RWPE2 (cell line): ENCODE measurements at regions not wholly inside any gene's neighbourhood (a gene's known extent, or its start where the extent isn't known, plus 50 kb on each side); places are given as distances from the start of the nearest gene placed in this dataset.
"Not testable (repeated sequence)": the region's sequence is repeated elsewhere in the genome, so short reads cannot be mapped to it uniquely, and the experiment has no call there.

Source experiments
- ATAC-seq: fragments of 200-7000 bp; cut with Tn5 transposase; 3 replicates; pipeline ENCODE4 v1.9.1; 2021; ENCODE audit warnings: low read depth
- DNase-seq: peaks from one replicate; pipeline ENCODE4 v3.0.0-alpha.2; 2020; ENCODE audit warnings: low spot score
- H3K27ac ChIP-seq: fragments of 450-650 bp; 2 replicates; pipeline ENCODE4 v1.5.1; 2017; ENCODE audit warnings: mild to moderate bottlenecking; ENCODE audit not compliant: poor library complexity, severe bottlenecking
- H3K27me3 ChIP-seq: fragments of 250-450 bp; sonication (Bioruptor Pico); 2 replicates; pipeline ENCODE4 v1.5.1; 2021; ENCODE audit warnings: mild to moderate bottlenecking, moderate library complexity; ENCODE audit not compliant: insufficient read depth, poor library complexity, severe bottlenecking
- H3K36me3 ChIP-seq: fragments of 250-450 bp; sonication (Bioruptor Pico); 2 replicates; pipeline ENCODE4 v1.5.1; 2020; ENCODE audit warnings: low read depth, mild to moderate bottlenecking, moderate library complexity
- H3K4me1 ChIP-seq: fragments of 250-450 bp; sonication (Bioruptor Pico); 2 replicates; pipeline ENCODE4 v1.5.1; 2021; ENCODE audit warnings: mild to moderate bottlenecking, moderate library complexity; ENCODE audit not compliant: insufficient read depth, poor library complexity, severe bottlenecking
- H3K4me3 ChIP-seq: fragments of 250-450 bp; sonication (Bioruptor Pico); 2 replicates; pipeline ENCODE4 v1.5.1; 2021; ENCODE audit warnings: mild to moderate bottlenecking, moderate library complexity; ENCODE audit not compliant: severe bottlenecking
- H3K9me3 ChIP-seq: fragments of 250-450 bp; sonication (Bioruptor Pico); 2 replicates; pipeline ENCODE4 v1.5.1; 2021; ENCODE audit warnings: mild to moderate bottlenecking, moderate library complexity; ENCODE audit not compliant: severe bottlenecking
- TF ChIP-seq, protein P1 (sequence below): fragments of 450-650 bp; IDR thresholded peaks from one replicate; pipeline ENCODE4 v1.5.1; 2017; ENCODE audit warnings: mild to moderate bottlenecking, moderate library complexity; ENCODE audit not compliant: poor library complexity, severe bottlenecking

DNA sequence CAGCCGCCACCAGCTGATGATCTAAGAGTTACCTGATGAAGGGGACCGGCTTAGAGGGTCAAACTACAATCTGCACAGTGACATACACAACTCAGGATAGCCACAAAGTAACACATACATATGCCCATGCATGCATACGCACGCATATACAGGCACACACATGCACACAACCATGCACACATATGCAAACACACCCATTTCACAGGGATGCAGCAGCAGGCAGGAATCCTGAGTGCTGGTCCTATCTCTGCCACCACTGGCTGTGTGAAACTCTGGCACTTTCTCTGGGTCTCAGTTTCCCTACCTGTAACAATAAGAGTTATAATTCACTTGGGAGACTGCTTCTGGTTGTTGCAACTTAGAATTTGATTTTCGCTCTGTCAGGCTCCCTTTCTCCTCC is 520.2 kb downstream of the PTPRU start:
- no peak overlapping the region for H3K4me3 ChIP-seq
- ATAC-seq (no peak), DNase-seq (no peak)
- no peaks in the 10 kb centered on the region for H3K9me3 ChIP-seq
- no peak overlapping the region for H3K27ac ChIP-seq
- TF ChIP-seq, protein P1, sequence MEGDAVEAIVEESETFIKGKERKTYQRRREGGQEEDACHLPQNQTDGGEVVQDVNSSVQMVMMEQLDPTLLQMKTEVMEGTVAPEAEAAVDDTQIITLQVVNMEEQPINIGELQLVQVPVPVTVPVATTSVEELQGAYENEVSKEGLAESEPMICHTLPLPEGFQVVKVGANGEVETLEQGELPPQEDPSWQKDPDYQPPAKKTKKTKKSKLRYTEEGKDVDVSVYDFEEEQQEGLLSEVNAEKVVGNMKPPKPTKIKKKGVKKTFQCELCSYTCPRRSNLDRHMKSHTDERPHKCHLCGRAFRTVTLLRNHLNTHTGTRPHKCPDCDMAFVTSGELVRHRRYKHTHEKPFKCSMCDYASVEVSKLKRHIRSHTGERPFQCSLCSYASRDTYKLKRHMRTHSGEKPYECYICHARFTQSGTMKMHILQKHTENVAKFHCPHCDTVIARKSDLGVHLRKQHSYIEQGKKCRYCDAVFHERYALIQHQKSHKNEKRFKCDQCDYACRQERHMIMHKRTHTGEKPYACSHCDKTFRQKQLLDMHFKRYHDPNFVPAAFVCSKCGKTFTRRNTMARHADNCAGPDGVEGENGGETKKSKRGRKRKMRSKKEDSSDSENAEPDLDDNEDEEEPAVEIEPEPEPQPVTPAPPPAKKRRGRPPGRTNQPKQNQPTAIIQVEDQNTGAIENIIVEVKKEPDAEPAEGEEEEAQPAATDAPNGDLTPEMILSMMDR = no peak
- no peaks in the 10 kb centered on the region for H3K36me3 ChIP-seq
- no peaks in the 10 kb centered on the region for H3K4me1 ChIP-seq
- H3K27me3 ChIP-seq = no peaks in the 10 kb centered on the region

DNA sequence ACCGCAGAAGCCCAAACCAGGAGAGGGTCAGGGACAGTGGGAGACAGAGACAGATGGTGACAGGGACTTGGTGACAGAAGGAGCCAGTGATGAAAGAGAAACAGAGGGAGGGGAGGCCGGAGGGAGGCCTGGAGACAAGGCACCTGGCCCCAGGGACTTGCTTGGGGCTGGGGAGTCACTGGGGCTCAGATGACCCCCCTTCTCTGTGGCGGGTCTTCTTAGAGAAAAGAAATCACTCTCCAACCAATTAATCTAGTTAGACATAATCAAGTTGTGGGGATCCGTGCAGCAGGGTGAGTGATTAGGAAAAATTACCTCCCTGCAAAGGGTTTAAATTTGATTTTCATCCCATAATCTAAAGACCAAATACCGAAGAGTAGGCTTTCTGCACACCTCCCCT is 519.8 kb downstream of the PTPRU start:
- Histone ChIP-seq H3K4me1 (no peaks in the 10 kb centered on the region), H3K27ac (no peak overlapping the region), H3K4me3 (no peak overlapping the region), H3K9me3 (no peaks in the 10 kb centered on the region), H3K36me3 (no peaks in the 10 kb centered on the region), H3K27me3 (no peaks in the 10 kb centered on the region)
- DNase-seq (no peak), ATAC-seq (no peak)
- TF ChIP-seq, protein P1 = no peak

DNA sequence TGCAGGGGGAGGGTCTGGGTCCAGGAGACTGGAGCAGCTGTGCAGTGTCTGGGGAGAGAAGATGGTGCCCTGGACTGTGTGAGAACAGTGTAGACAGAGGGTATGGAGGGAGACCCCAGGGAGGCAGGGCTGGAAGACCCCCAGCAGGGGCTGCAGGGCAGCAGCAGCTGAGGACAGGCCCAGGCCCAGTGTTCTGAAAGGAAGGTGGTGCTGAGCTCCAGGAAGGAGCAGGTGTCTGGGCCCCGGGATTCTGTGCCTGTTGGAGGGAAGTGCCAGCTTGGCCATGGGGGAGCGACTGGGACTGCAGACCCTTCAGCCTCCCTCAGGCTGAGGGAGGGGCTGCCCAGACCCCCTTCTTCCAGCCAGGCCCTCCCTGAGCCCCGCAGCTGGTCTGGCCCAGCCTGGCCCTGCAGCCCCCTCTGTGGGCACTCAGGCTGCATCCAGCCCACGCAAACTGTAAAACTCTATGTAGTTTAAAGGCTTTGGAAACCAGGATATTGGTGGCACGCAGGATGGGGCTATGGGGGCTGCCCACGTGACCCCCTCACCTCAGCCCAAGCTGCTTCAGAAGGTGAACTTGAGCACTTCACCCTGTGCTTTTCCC is 519.2 kb downstream of the PTPRU start:
- H3K36me3 ChIP-seq, H3K4me3 ChIP-seq, H3K9me3 ChIP-seq, H3K27ac ChIP-seq, ATAC-seq, H3K4me1 ChIP-seq, DNase-seq, H3K27me3 ChIP-seq: not testable (repeated sequence)

DNA sequence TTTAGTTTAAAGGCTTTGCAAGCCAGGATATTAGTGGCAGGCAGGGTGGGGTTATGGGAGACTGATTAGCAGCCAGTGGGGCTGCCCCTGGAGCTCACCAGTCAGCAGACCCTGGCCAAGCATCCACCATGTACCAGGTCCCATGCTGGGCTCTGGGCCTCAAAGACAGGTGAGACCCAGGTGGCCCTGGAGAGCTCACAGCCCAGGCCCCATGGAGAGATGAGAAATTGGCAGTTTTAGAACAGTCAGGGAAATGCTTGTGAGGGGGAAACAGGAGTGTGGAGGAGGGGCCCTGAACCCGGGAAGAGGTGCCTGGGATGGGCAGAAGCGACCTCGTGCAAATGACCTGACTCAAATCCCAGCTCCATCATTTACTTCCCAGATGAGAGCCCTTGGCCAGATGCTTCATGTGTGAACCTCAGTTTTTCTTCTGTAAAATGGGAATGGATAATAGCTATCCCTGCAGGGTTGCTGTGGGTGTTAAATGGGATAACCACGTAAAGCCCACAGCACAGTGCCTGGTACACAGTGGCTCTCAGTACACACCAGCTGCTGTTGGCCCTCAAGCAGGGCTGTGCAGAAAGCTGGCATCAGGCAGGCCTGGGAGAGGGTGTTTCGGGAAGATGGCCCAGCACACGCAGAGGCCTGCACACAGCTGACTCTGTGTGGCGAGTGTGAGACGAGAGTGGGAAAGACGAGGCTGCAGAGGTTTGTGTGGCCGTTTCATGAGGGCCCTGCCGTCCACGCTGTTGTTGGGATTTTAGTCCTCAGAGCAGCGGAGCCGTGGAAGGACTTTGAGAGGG is 518.5 kb downstream of the PTPRU start:
- ATAC-seq (no peak), DNase-seq (no peak)
- Histone ChIP-seq H3K27me3 (no peaks in the 10 kb centered on the region), H3K4me1 (no peaks in the 10 kb centered on the region), H3K9me3 (no peaks in the 10 kb centered on the region), H3K27ac (no peak overlapping the region), H3K36me3 (no peaks in the 10 kb centered on the region), H3K4me3 (no peak overlapping the region)
- TF ChIP-seq, protein P1 = no peak

DNA sequence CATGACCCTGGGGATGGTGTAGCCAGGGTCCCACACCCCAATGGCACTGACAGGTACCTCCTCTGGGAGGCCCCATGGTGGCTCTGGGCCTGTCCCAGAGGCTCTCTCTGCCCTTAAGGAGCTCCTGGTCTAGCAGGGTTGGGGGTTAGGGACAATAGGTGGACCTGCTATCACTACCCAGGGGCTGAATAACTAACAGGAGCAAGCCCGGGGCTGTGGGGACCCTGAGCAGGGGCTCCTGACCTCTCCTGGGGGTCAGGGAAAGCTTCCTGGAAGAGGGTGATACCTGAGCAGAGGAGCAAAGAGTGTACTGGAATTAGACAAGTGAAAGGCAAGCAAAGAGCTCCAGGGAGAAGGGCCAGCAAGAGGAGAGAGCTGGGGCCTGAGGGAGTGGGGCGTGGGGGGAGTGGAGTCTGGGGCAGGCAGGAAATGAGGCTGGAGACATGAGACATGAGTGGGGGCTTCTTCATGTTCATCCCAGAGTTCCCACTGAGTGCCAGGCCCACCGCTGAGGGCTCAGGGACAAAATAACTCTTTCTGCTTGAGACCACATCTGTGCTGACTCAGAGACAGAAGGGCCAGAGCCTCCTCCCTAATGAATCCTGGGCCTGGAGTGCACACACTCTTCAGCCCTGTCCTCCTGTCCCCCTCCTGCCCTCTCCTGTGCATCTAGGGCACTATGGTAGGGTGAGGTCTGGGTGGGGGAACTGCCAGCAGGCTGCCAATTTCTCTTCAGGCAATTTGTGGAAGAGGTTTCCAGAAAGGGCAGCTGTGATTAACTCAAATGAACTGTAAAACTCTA is 517.6 kb downstream of the PTPRU start:
- no peaks in the 10 kb centered on the region for H3K36me3 ChIP-seq
- no peak overlapping the region for H3K4me3 ChIP-seq
- H3K27ac ChIP-seq = no peak overlapping the region
- no peaks in the 10 kb centered on the region for H3K4me1 ChIP-seq
- TF ChIP-seq, protein P1 = no peak
- no peaks in the 10 kb centered on the region for H3K27me3 ChIP-seq
- no peaks in the 10 kb centered on the region for H3K9me3 ChIP-seq
- DNase-seq (no peak), ATAC-seq (no peak)
